ENCODE measurements at regions not wholly inside any gene's neighbourhood (a gene's known extent, or its start where the extent isn't known, plus 50 kb on each side); places are given as distances from the start of the nearest gene placed in this dataset.

DNA sequence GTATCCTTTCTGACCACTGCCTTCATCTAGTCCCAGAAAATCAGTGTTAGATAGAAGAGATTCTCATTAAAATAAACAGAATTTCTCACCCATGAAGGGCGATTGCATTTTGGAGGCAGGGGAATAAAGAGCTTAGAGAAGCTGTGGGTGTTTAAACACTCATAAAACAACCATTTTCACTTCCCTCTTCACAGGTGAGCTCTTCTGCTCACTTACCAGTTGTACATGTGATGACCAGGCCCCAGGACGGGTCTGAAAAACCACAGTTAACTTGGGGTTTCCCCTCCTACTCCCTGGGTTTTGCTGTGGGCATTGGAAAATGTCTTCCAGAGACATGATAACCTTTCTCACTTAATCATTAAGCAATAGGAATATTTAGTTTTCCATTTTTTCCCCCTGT, 411.6 kb upstream of the DPP6 start:
- no peak overlapping the region for H3K4me3 ChIP-seq (ENCODE audit: low read depth, low read length)
- DNase-seq (ENCODE audit: low read depth), result no peak
- TF ChIP-seq CTCF (IDR thresholded peaks at IDR 0.05; ENCODE audit: insufficient read depth, low read depth, low read length), result no peak

- no peak for DNase-seq (ENCODE audit: low read depth)
- TF ChIP-seq CTCF (IDR thresholded peaks at IDR 0.05; ENCODE audit: insufficient read depth, low read depth, low read length), result no peak
- H3K4me3 ChIP-seq (ENCODE audit: low read depth, low read length), result no peak overlapping the region
Observed at GRCh38 chr7:153641199-153641598, 411.0 kb upstream of the DPP6 start.

GRCh38 chr7:153642989-153643388, 409.2 kb upstream of the DPP6 start:
- DNase-seq (ENCODE audit: low read depth), result no peak
- H3K4me3 ChIP-seq (ENCODE audit: low read depth, low read length), result no peak overlapping the region
- TF ChIP-seq CTCF (IDR thresholded peaks at IDR 0.05; ENCODE audit: insufficient read depth, low read depth, low read length), result no peak

GRCh38 chr7:153657182-153657800, 394.9 kb upstream of the DPP6 start:
- no peak overlapping the region for H3K4me3 ChIP-seq (ENCODE audit: low read depth, low read length)
- no peak for DNase-seq (ENCODE audit: low read depth)
- TF ChIP-seq CTCF (IDR thresholded peaks at IDR 0.05; ENCODE audit: insufficient read depth, low read depth, low read length), result no peak

GRCh38 chr7:153675131-153675530, 377.1 kb upstream of the DPP6 start:
- TF ChIP-seq CTCF (IDR thresholded peaks at IDR 0.05; ENCODE audit: insufficient read depth, low read depth, low read length), result no peak
- H3K4me3 ChIP-seq (ENCODE audit: low read depth, low read length), result no peak overlapping the region
- DNase-seq (ENCODE audit: low read depth), result no peak

DNA sequence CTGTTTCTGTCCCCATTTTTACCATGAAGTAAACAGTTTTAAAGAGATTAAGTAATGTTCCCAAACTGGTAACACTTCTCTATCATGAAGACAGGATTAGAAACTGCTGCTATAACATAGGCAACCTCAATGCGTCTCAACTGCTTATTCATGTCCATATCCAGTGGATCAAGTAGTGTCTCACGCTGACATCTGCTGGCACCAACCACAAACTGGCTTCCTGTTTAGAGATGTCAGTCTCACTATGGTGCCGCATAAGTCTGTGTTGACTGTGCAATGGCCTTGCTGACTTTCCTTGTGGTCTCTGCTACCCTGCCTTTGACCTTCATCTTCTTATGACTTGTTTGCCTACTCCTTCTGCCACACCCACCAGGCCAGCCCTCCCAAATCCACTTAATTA, 369.6 kb upstream of the DPP6 start:
- no peak for TF ChIP-seq CTCF (IDR thresholded peaks at IDR 0.05; ENCODE audit: insufficient read depth, low read depth, low read length)
- no peak for DNase-seq (ENCODE audit: low read depth)
- no peak overlapping the region for H3K4me3 ChIP-seq (ENCODE audit: low read depth, low read length)

DNA sequence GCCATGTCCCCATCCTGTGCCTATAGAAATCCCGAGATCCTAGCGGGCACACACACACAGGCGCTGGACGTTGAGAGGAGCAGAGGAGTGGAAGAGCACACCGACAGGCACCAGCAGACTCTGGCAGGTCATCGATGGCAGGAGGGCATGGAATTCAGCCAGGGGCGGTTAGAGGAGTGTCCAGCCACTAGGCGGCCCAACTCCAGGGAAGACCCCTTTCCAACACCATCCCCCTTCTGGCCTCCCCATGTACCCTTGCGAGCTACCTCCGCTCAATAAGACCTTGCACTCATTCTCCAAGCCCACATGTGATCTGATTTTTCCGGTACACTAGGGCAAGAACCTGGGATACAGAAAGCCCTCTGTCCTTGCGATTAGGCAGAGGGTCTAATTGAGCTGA, 356.0 kb upstream of the DPP6 start:
- no peak for TF ChIP-seq CTCF (IDR thresholded peaks at IDR 0.05; ENCODE audit: insufficient read depth, low read depth, low read length)
- H3K4me3 ChIP-seq (ENCODE audit: low read depth, low read length), result no peak overlapping the region
- no peak for DNase-seq (ENCODE audit: low read depth)
